Neuronal stem cell (in vitro differentiated cells): ENCODE measurements at regions not wholly inside any gene's neighbourhood (a gene's known extent, or its start where the extent isn't known, plus 50 kb on each side); places are given as distances from the start of the nearest gene placed in this dataset.
A peak's percentile ranks its signal among the peaks of the same experiment; 100 is the strongest.

ENCODE experiments used
- DNase-seq: peaks from one replicate; pipeline ENCODE4 v3.0.0-alpha.2; 2013; ENCODE audit warnings: low spot score
- H2AFZ ChIP-seq: one replicate; pipeline ENCODE4 v1.6.1; 2013; ENCODE audit warnings: mild to moderate bottlenecking, low read length, inconsistent platforms
- H2AK5ac ChIP-seq: 2 replicates; pipeline ENCODE4 v1.6.1; 2013; ENCODE audit warnings: low read depth, mild to moderate bottlenecking, inconsistent platforms, low read length, moderate library complexity, mixed read lengths
- H2BK120ac ChIP-seq: 2 replicates; pipeline ENCODE4 v1.6.1; 2013; ENCODE audit warnings: low read depth, mild to moderate bottlenecking, inconsistent platforms, low read length, moderate library complexity, mixed read lengths
- H2BK12ac ChIP-seq: one replicate; pipeline ENCODE4 v1.6.1; 2013; ENCODE audit warnings: low read length, inconsistent platforms
- H2BK15ac ChIP-seq: 2 replicates; pipeline ENCODE4 v1.6.1; 2013; ENCODE audit warnings: mild to moderate bottlenecking, low read length, inconsistent platforms, mixed read lengths
- H2BK5ac ChIP-seq: one replicate; pipeline ENCODE4 v1.6.1; 2013; ENCODE audit warnings: inconsistent platforms, mild to moderate bottlenecking, low read length, moderate library complexity
- H3K14ac ChIP-seq: one replicate; pipeline ENCODE4 v1.6.1; 2013; ENCODE audit warnings: low read length, inconsistent platforms
- H3K18ac ChIP-seq: 2 replicates; pipeline ENCODE4 v1.6.1; 2013; ENCODE audit warnings: low read length, inconsistent platforms
- H3K23ac ChIP-seq: 2 replicates; pipeline ENCODE4 v1.6.1; 2013; ENCODE audit warnings: low read depth, mild to moderate bottlenecking, mixed read lengths, low read length, inconsistent platforms; ENCODE audit not compliant: poor library complexity
- H3K27ac ChIP-seq: replicated peaks from 3 replicates; pipeline ENCODE4 v1.5.1; 2013; ENCODE audit warnings: low read length, inconsistent platforms
- H3K27me3 ChIP-seq, 3 experiments: 2 replicates each; pipeline ENCODE4 v1.6.1; 2013; ENCODE audit warnings: low read length in 3 of 3, mild to moderate bottlenecking in 2 of 3, inconsistent platforms in 1 of 3, low read depth in 1 of 3, mixed read lengths in 1 of 3, moderate library complexity in 1 of 3; ENCODE audit not compliant: control insufficient read depth in 3 of 3, insufficient read depth in 3 of 3
- H3K36me3 ChIP-seq, 2 donors: replicated peaks in 1 of 2; 2 replicates each; pipeline ENCODE4 v1.6.1; 2013; ENCODE audit warnings: low read length in 2 of 2; ENCODE audit not compliant: control insufficient read depth in 2 of 2, insufficient read depth in 2 of 2
- H3K4ac ChIP-seq: 2 replicates; pipeline ENCODE4 v1.6.1; 2013; ENCODE audit warnings: inconsistent platforms, mild to moderate bottlenecking, low read length, moderate library complexity
- H3K4me1 ChIP-seq, 2 donors: 1 replicate in 1 of 2; 2 replicates in 1 of 2; pipeline ENCODE4 v1.6.1; 2013; ENCODE audit warnings: low read length in 2 of 2, low read depth in 1 of 2; ENCODE audit not compliant: control insufficient read depth in 2 of 2, insufficient read depth in 1 of 2
- H3K4me2 ChIP-seq: one replicate; pipeline ENCODE4 v1.6.1; 2013; ENCODE audit warnings: mild to moderate bottlenecking, low read length, inconsistent platforms; ENCODE audit not compliant: insufficient read depth, poor library complexity, severe bottlenecking
- H3K4me3 ChIP-seq, 2 donors: 2 replicates each; pipeline ENCODE4 v1.5.1; 2013; ENCODE audit warnings: low read length in 2 of 2, mild to moderate bottlenecking in 2 of 2, inconsistent platforms in 1 of 2, moderate library complexity in 1 of 2
- H3K79me1 ChIP-seq: one replicate; pipeline ENCODE4 v1.6.1; 2013; ENCODE audit warnings: low read depth, mild to moderate bottlenecking, inconsistent platforms, low read length, moderate library complexity
- H3K9ac ChIP-seq: one replicate; pipeline ENCODE4 v1.6.1; 2013; ENCODE audit warnings: mild to moderate bottlenecking, low read depth, low read length, inconsistent platforms; ENCODE audit not compliant: poor library complexity
- H3K9me3 ChIP-seq, 2 donors: replicated peaks in 1 of 2; 2 replicates each; pipeline versions ENCODE3 to v1.6.1; 2013; ENCODE audit warnings: low read length in 2 of 2, mild to moderate bottlenecking in 2 of 2, inconsistent platforms in 1 of 2, low read depth in 1 of 2, mixed read lengths in 1 of 2, moderate library complexity in 1 of 2; ENCODE audit not compliant: control insufficient read depth in 2 of 2, insufficient read depth in 1 of 2
- H4K8ac ChIP-seq: one replicate; pipeline ENCODE4 v1.6.1; 2013; ENCODE audit warnings: low read depth, mild to moderate bottlenecking, inconsistent platforms, low read length, moderate library complexity
- H4K91ac ChIP-seq: one replicate; pipeline ENCODE4 v1.6.1; 2013; ENCODE audit warnings: low read length, low read depth, mild to moderate bottlenecking, inconsistent platforms; ENCODE audit not compliant: poor library complexity
- WGBS, 2 donors: extraction: QIAGEN DNeasy Blood & Tissue Kit; methylation state at CpG; one replicate each; pipeline ENCODE4 v1.1.7; 2013; ENCODE audit warnings: missing lambda C conversion rate in 2 of 2, mixed read lengths in 1 of 2; ENCODE audit not compliant: insufficient read length in 2 of 2, insufficient replicate concordance in 1 of 2; ENCODE audit errors: extremely low coverage in 2 of 2; 5-methylcytosine and 5-hydroxymethylcytosine counted together

DNA sequence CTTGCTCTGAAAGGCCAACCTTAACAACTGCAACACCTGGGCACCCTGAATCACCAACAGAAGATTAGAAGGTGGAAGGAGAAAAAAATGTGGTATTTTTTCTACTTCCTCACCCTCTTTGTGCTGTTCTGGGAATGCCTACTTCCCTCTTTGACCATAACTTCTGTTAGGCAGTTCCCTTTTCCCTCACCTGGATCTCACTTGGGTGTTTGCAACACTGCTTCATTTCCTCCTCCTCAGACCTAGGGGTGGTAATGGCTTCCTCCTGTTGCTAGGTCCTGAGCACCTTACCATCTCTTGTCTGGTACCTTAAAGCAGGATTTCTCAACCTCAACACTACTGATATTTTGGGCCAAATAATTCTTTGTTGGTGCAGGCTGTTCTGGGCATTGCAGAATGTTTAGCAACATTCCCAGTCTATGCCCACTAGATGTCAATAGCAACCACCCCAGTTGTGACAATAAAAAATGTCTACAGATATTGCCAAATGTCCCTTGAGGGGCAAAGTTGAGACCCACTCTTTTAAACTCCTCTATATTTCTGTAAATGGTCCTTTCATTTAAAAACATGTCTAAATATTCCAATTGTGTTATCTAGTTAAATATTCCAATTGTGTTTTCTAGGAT is 300.0 kb upstream of the VLDLR start:
- Histone ChIP-seq H3K23ac (no peak overlapping the region), H3K27ac (no peak overlapping the region), H2BK12ac (no peak overlapping the region), H2BK5ac (no peak overlapping the region), H4K91ac (no peak overlapping the region), H3K4me1 (peaks cover 0 to 2% of the 10 kb centered on the region in 2 donors), H4K8ac (no peak overlapping the region), H3K4me3 (no peak overlapping the region), H3K4ac (no peak overlapping the region), H3K79me1 (no peaks in the 10 kb centered on the region), H2BK15ac (no peak overlapping the region), H3K4me2 (no peak overlapping the region), H3K18ac (no peak overlapping the region), H3K9ac (no peak overlapping the region), H3K9me3 (peaks cover 0 to 6% of the 10 kb centered on the region in 2 donors), H2AK5ac (no peak overlapping the region), H2BK120ac (no peak overlapping the region), H3K27me3 (no peaks in the 10 kb centered on the region), H2AFZ (no peak overlapping the region), H3K36me3 (peaks cover 0 to 2% of the 10 kb centered on the region in 2 donors), H3K14ac (no peak overlapping the region)
- DNase-seq: no peak

DNA sequence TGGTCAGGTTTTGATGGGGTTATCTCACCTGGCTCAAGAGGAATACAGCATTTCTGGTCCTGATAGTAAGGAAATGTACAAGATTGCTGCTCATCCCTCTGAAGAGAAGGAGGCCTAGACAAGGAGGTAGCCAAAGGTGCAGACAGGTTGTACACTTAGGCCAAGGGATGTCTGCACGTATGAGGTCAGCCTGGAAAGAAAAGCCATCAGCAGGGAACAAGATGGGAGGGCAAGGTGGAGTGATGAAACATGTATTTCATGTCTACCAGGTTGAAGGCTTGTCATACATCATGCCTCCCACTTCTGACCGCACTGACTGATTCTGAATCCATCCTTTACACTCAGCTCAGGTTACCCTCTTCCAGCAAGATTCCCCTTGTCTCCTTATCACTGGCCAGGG is 296.8 kb upstream of the VLDLR start:
- WGBS, 2 donors: no CpG with 5 or more reads among the region's 2 CpGs
- Histone ChIP-seq H3K4me3 (no peak overlapping the region), H3K27me3 (no peaks in the 10 kb centered on the region), H2BK15ac (no peak overlapping the region), H2BK12ac (no peak overlapping the region), H3K23ac (no peak overlapping the region), H4K8ac (no peak overlapping the region), H3K27ac (no peak overlapping the region), H3K9ac (no peak overlapping the region), H4K91ac (no peak overlapping the region), H3K36me3 (peaks cover 0 to 2% of the 10 kb centered on the region in 2 donors), H3K4ac (no peak overlapping the region), H3K79me1 (no peaks in the 10 kb centered on the region), H3K14ac (no peak overlapping the region), H2BK120ac (no peak overlapping the region), H3K18ac (no peak overlapping the region), H2AFZ (no peak overlapping the region), H3K9me3 (peaks cover 0 to 3% of the 10 kb centered on the region in 2 donors), H3K4me1 (peaks cover 0 to 2% of the 10 kb centered on the region in 2 donors), H2BK5ac (no peak overlapping the region), H2AK5ac (no peak overlapping the region), H3K4me2 (no peak overlapping the region)
- no peak for DNase-seq

DNA sequence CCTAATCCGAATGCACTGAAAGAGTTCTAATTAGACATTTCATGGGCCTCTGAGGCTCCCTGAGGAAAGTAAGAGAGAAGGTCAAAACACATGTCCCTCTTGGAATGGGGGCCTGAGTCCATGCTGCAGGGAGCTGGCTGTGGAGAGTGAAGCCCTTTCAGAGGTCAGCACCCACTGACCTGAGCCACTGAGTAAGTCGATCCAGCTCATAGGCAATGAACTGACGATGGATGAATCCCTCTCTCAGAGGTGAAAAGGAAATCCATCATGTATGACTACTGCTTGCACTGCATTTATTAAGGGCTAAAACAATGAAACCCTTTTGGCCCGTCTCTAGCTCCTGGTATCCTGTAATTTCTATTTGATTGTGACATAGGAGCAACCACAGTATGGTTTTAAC is 288.9 kb upstream of the VLDLR start:
- Histone ChIP-seq H4K91ac (no peak overlapping the region), H3K23ac (no peak overlapping the region), H3K18ac (no peak overlapping the region), H3K4me2 (no peak overlapping the region), H2BK12ac (no peak overlapping the region), H2AK5ac (no peak overlapping the region), H2BK120ac (no peak overlapping the region), H3K9ac (no peak overlapping the region), H3K4me3 (no peak overlapping the region), H2BK5ac (no peak overlapping the region), H2BK15ac (no peak overlapping the region), H4K8ac (no peak overlapping the region), H2AFZ (peak overlapping the region; percentile 64), H3K36me3 (no peaks in the 10 kb centered on the region), H3K9me3 (no peaks in the 10 kb centered on the region), H3K27ac (no peak overlapping the region), H3K27me3 (no peaks in the 10 kb centered on the region), H3K79me1 (no peaks in the 10 kb centered on the region), H3K4ac (no peak overlapping the region), H3K14ac (no peak overlapping the region), H3K4me1 (peaks cover 2 to 6% of the 10 kb centered on the region in 2 donors)
- DNase-seq: no peak
- WGBS, 2 donors: no CpG with 5 or more reads among the region's 4 CpGs

DNA sequence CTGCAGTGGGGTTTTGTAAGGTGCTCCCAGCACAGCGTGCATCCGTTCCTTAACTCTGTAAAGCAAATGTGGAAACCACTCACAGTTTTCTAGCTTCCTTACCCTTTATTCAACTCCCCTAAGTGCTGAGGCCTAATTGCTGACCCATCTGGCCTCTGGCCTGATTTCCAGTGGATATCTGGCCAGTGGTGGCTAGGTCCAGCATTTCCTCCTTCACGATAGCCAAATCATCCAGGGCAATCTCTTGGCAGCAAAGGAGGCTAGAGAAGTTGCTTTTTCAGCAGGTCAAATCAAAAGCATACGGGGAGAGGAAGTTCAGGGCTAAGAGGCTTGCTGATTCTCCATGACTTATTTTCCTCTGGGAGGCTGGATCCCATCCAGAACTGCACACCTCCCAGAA is 286.3 kb upstream of the VLDLR start:
- Histone ChIP-seq H3K4ac (no peak overlapping the region), H2BK5ac (no peak overlapping the region), H4K91ac (no peak overlapping the region), H3K4me2 (no peak overlapping the region), H4K8ac (no peak overlapping the region), H2BK120ac (no peak overlapping the region), H3K27me3 (no peaks in the 10 kb centered on the region), H3K9me3 (no peaks in the 10 kb centered on the region), H3K9ac (no peak overlapping the region), H3K14ac (no peak overlapping the region), H3K4me1 (peaks cover 2 to 6% of the 10 kb centered on the region in 2 donors), H2BK12ac (no peak overlapping the region), H3K18ac (no peak overlapping the region), H3K23ac (no peak overlapping the region), H3K27ac (no peak overlapping the region), H2AFZ (peak overlapping the region; percentile 0), H3K4me3 (no peak overlapping the region), H2BK15ac (no peak overlapping the region), H2AK5ac (no peak overlapping the region), H3K79me1 (no peaks in the 10 kb centered on the region), H3K36me3 (no peaks in the 10 kb centered on the region)
- no CpG with 5 or more reads among the region's 4 CpGs for WGBS, 2 donors
- no peak for DNase-seq
